ENCODE measurements at regions not wholly inside any gene's neighbourhood (a gene's known extent, or its start where the extent isn't known, plus 50 kb on each side); places are given as distances from the start of the nearest gene placed in this dataset.

DNA sequence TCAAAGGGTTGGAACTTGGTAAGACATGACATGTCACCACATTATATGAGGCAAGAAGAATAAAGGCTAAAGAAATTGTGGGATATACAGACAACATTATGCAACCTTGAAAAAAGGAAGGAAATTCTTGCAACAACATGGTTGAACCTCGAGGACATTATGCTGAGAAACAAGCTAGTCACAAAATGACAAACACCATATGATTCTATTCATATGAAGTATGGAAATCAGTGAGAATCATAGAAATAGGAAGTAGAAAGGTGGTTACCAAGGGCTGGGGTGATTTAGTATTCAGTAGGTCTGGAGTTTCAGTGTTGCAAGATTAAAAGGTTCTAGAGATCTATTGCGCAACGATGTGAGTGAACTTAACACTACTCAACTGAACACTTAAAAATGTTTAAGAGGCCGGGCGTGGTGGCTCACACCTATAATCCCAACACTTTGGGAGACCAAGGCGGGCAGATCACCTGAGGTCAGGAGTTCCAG, 126.9 kb upstream of the TBX20 start:
- Mint-ChIP-seq H3K36me3 (no peaks in the 10 kb centered on the region), H3K4me1 (no peaks in the 10 kb centered on the region), H3K9me3 (no peaks in the 10 kb centered on the region), H3K27me3 (ENCODE audit: low read depth in 2 of 2) (peaks cover 6 to 31% of the 10 kb centered on the region in 2 donors), H3K27ac (no peak overlapping the region), H3K4me3 (no peak overlapping the region)
- no peaks in the 10 kb centered on the region for H3K36me3 ChIP-seq (ENCODE audit: control insufficient read depth, insufficient read depth, low read length)
- WGBS (ENCODE audit: insufficient coverage) = 86% methylated on average over 5 of the region's 6 CpGs
- H3K9me3 ChIP-seq (ENCODE audit: control insufficient read depth, insufficient read depth, low read length) = no peaks in the 10 kb centered on the region
- no peaks in the 10 kb centered on the region for H3K27me3 ChIP-seq (ENCODE audit: control insufficient read depth, insufficient read depth, low read length)
- intact Hi-C loops (cut with micrococcal nuclease) = no loop called here
- H3K4me3 ChIP-seq (ENCODE audit: low read length) = no peak overlapping the region
- TF ChIP-seq, protein P1, sequence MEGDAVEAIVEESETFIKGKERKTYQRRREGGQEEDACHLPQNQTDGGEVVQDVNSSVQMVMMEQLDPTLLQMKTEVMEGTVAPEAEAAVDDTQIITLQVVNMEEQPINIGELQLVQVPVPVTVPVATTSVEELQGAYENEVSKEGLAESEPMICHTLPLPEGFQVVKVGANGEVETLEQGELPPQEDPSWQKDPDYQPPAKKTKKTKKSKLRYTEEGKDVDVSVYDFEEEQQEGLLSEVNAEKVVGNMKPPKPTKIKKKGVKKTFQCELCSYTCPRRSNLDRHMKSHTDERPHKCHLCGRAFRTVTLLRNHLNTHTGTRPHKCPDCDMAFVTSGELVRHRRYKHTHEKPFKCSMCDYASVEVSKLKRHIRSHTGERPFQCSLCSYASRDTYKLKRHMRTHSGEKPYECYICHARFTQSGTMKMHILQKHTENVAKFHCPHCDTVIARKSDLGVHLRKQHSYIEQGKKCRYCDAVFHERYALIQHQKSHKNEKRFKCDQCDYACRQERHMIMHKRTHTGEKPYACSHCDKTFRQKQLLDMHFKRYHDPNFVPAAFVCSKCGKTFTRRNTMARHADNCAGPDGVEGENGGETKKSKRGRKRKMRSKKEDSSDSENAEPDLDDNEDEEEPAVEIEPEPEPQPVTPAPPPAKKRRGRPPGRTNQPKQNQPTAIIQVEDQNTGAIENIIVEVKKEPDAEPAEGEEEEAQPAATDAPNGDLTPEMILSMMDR (IDR thresholded peaks at IDR 0.05) = no peak
- H3K27ac ChIP-seq (ENCODE audit: low read length) = no peak overlapping the region
- DNase-seq (no peak), ATAC-seq (no peak)
- no peaks in the 10 kb centered on the region for H3K4me1 ChIP-seq (ENCODE audit: control insufficient read depth, insufficient read depth, low read length)

GRCh38 chr7:35379481-35379880, 125.6 kb upstream of the TBX20 start:
- ATAC-seq (no peak), DNase-seq (no peak)
- Histone ChIP-seq H3K36me3 (ENCODE audit: control insufficient read depth, insufficient read depth, low read length) (no peaks in the 10 kb centered on the region), H3K27ac (ENCODE audit: low read length) (no peak overlapping the region), H3K4me3 (ENCODE audit: low read length) (no peak overlapping the region), H3K9me3 (ENCODE audit: control insufficient read depth, insufficient read depth, low read length) (no peaks in the 10 kb centered on the region), H3K4me1 (ENCODE audit: control insufficient read depth, insufficient read depth, low read length) (no peaks in the 10 kb centered on the region), H3K27me3 (ENCODE audit: control insufficient read depth, insufficient read depth, low read length) (no peaks in the 10 kb centered on the region)
- no peak overlapping the region for H3K27ac Mint-ChIP-seq
- WGBS (ENCODE audit: insufficient coverage) = 93% methylated on average over 3 of the region's 3 CpGs
- H3K9me3 Mint-ChIP-seq = no peaks in the 10 kb centered on the region
- H3K36me3 Mint-ChIP-seq = no peaks in the 10 kb centered on the region
- intact Hi-C loops (cut with micrococcal nuclease) = no loop called here
- H3K27me3 Mint-ChIP-seq (ENCODE audit: low read depth in 2 of 2) = peaks cover 4 to 29% of the 10 kb centered on the region in 2 donors
- H3K4me3 Mint-ChIP-seq = no peak overlapping the region
- H3K4me1 Mint-ChIP-seq = no peaks in the 10 kb centered on the region
- TF ChIP-seq, protein P1 (IDR thresholded peaks at IDR 0.05) = no peak

- no peak overlapping the region for H3K27ac ChIP-seq (ENCODE audit: low read length)
- 77% methylated on average over 5 of the region's 5 CpGs for WGBS (ENCODE audit: insufficient coverage)
- Mint-ChIP-seq H3K27ac (no peak overlapping the region), H3K9me3 (no peaks in the 10 kb centered on the region), H3K4me1 (no peaks in the 10 kb centered on the region), H3K36me3 (no peaks in the 10 kb centered on the region), H3K4me3 (no peak overlapping the region), H3K27me3 (ENCODE audit: low read depth in 2 of 2) (peaks cover 6 to 23% of the 10 kb centered on the region in 2 donors)
- no peaks in the 10 kb centered on the region for H3K4me1 ChIP-seq (ENCODE audit: control insufficient read depth, insufficient read depth, low read length)
- no peaks in the 10 kb centered on the region for H3K36me3 ChIP-seq (ENCODE audit: control insufficient read depth, insufficient read depth, low read length)
- TF ChIP-seq, protein P1 (IDR thresholded peaks at IDR 0.05) = no peak
- intact Hi-C loops (cut with micrococcal nuclease) = no loop called here
- H3K27me3 ChIP-seq (ENCODE audit: control insufficient read depth, insufficient read depth, low read length) = no peaks in the 10 kb centered on the region
- ATAC-seq = no peak
- H3K4me3 ChIP-seq (ENCODE audit: low read length) = no peak overlapping the region
- DNase-seq = no peak
- H3K9me3 ChIP-seq (ENCODE audit: control insufficient read depth, insufficient read depth, low read length) = no peaks in the 10 kb centered on the region
Observed at GRCh38 chr7:35375516-35375915, 121.6 kb upstream of the TBX20 start.

- TF ChIP-seq, protein P1 (IDR thresholded peaks at IDR 0.05) = no peak
- H3K9me3 ChIP-seq (ENCODE audit: control insufficient read depth, insufficient read depth, low read length) = no peaks in the 10 kb centered on the region
- 76% methylated on average over 13 of the region's 13 CpGs for WGBS (ENCODE audit: insufficient coverage)
Observed at GRCh38 chr7:35374858-35375257, 121.0 kb upstream of the TBX20 start.

More at GRCh38 chr7:35374858-35375257, 121.0 kb upstream of the TBX20 start:
- Mint-ChIP-seq H3K4me1 (no peaks in the 10 kb centered on the region), H3K27me3 (ENCODE audit: low read depth in 2 of 2) (peaks cover 6 to 19% of the 10 kb centered on the region in 2 donors), H3K36me3 (no peaks in the 10 kb centered on the region), H3K9me3 (no peaks in the 10 kb centered on the region), H3K4me3 (no peak overlapping the region), H3K27ac (no peak overlapping the region)
- no peaks in the 10 kb centered on the region for H3K27me3 ChIP-seq (ENCODE audit: control insufficient read depth, insufficient read depth, low read length)
- no peak overlapping the region for H3K4me3 ChIP-seq (ENCODE audit: low read length)
- ATAC-seq (no peak), DNase-seq (no peak)
- no peak overlapping the region for H3K27ac ChIP-seq (ENCODE audit: low read length)
- no peaks in the 10 kb centered on the region for H3K36me3 ChIP-seq (ENCODE audit: control insufficient read depth, insufficient read depth, low read length)
- H3K4me1 ChIP-seq (ENCODE audit: control insufficient read depth, insufficient read depth, low read length) = no peaks in the 10 kb centered on the region
- intact Hi-C loops (cut with micrococcal nuclease) = no loop called here
